Posterior vena cava (tissue), 2 donors: ENCODE measurements at regions not wholly inside any gene's neighbourhood (a gene's known extent, or its start where the extent isn't known, plus 50 kb on each side); places are given as distances from the start of the nearest gene placed in this dataset.
"Not testable (repeated sequence)": the region's sequence is repeated elsewhere in the genome, so short reads cannot be mapped to it uniquely, and the experiment has no call there.

ENCODE experiments used
- DNase-seq: peaks from one replicate; pipeline ENCODE4 v3.0.0-alpha.2; 2020; ENCODE audit warnings: low spot score
- intact Hi-C, 2 donors: fragments of 100-400 bp; cut with DNase I; formaldehyde crosslinking; loops; one replicate each; pipeline versions ENCODE4 v1.14.1 to v1.14.2; 2022 to 2023
- donor health status: DM: yes; HTN: yes; CAD: no.
- donor health status: DM: yes; HTN: yes; CAD: no.

DNA sequence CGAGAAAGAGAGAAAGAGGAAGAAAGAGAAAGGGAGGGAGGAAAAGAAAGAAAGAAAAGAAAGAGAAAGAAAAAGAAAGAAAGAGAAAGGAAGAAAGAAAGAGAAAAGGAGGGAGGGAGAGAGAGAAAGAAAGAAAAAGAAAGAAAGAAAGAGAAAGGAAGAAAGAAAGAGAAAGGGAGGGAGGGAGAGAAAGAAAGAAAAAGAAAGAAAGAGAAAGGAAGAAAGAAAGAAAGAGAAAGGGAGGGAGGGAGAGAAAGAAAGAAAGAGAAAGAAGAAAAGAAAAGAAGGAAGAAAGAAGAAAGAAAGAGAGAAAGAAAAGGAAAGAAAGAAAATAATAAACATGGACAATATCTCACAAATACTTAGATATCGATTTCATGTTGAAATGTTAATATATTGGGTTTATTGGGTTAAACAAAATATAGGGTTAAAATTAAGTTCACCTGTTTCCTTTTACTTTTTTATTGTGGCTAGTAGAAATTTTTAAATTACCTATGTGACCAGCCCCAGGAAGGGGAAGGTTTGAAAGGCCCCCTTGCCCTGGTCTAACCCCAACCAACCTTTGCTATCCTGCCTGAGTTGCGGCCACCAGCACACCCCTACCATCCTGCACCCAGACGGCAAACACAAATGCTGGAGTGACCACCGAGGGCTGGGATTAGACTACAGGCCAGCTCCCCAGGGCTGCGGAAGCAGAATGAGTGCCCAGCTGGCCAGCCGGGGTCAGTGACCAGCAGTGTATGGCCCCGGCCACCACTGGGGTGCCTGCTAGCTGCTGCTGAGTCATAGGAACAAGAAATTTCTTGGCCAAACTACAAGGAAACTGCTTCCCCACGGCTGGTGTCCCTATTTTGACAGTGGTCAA lies 81.0 kb upstream of the FGF3 start:
- intact Hi-C loops, result no loop called here
- DNase-seq, result peak; percentile 82

DNA sequence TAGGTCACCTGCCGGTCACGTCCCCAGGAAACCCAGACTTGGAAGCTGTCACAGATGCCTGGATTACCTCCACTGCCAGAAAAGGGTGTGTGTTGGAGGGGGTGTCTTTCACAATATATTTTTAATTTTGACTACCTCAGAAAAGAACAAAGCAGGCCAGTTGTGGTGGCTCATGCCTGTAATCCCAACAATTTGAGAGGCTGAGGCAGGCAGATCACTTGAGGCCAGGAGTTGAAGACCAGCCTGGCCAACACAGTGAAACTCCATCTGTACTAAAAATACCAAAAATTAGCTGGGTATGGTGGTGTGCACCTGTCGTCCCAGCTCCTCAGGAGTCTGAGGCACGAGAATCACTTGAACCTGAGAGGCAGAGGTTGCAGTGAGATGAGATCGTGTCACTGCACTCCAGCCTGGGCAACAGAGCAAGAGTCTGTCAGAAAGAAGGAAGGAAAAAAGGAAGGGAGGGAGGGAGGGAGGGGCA lies 81.6 kb upstream of the FGF3 start:
- peak; percentile 24 for DNase-seq
- intact Hi-C loops, result not testable (repeated sequence)

DNA sequence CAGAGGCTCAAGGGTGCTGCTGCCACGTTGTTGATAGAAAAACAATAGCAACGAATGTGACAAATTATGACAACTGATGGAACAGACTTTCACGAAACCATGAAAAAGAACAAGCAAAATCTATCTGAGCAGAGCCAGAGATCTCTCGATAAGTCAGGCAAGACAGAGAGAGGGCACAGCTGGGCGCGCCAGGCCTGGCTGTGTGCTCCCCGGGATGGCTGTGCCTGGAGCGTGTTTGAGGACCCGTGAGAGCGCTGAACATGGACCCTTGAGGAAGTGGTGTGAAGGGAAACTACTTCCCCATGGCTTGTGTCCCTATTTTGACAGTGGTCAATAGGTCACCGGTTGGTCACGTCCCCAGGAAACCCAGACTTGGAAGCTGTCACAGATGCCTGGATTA lies 83.1 kb upstream of the FGF3 start:
- DNase-seq, result no peak

DNA sequence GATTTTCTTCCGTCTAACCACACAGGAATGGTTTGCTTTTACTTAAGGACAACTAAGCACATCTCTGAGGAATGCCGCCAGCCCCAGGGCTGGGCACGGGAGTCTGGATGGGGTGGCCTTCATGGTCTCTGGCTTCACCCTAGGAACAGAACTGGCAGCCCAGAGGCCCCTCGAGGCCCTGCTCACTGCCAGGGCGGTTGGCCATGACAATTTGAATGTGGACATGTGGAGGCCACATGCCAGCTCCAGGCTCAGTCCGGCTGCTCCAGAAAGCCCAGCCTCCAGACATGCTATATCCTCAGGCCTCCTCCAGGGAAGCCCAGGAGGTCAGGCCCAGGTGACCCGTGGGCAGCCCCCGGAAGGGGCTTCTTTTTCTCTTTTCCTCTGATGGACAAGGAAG lies 84.0 kb upstream of the FGF3 start:
- intact Hi-C loops, result no loop called here
- no peak for DNase-seq

More for the DNA sequence above, 83.1 kb upstream of the FGF3 start:
- intact Hi-C loops, result no loop called here

DNA sequence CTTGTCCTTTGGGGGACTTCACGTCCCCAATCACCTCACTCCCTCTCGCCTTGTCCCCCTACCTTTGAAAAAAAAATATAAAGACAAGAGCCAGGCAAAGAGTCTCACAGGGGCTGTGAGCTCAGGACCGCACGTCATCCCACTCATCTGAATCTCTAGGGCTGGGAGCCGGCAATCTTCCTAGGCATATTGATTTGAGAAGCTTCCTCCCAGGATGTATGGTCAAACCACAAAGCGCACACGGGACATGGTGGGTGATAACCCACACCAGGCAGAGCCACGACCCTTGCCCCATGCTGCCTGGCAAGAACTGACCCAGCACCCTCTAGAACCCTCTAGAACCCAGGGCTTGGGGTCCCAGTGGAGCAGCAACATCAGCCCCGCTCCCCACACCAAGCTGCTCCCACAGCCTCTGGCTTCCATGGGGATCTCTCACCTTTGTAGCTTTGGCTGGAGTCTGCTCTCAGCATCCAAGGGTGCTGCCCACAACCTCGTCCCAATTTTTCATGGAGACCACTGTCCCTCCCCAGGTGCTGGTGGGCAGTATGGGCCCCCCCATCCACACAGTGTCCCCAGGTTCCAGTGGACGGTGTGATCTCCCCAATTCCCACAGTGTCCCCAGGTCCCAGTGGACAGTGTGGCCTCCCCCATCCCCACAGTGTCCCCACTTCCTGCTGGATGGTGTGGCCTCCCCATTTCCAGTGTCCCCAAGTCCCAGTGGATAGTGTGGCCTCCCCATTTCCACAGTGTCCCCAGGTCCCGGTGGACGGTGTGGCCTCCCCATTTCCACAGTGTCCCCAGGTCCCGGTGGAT lies 85.2 kb upstream of the FGF3 start:
- peak; percentile 57 for DNase-seq

DNA sequence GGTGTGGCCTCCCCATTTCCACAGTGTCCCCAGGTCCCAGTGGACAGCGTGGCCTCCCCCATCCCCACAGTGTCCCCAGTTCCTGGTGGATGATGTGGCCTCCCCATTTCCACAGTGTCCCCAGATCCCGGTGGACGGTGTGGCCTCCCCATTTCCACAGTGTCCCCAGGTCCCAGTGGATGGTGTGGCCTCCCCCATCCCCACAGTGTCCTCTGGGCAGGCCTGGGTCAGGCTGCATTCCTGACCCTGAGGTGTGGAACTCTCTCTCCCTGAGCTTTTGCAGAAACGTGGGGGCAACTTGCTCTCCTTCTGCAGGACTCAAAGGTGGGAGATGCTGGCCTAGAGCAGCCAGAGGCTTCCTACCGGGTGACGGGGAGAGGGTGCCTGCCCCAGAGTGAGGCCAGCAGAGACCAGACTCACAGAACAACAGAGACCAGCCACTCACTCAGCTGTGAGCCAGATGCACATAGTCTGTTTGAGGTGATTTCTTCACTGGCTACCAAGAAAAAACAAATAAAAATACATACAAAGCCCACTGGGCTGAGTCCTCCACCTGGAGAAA lies 85.8 kb upstream of the FGF3 start:
- intact Hi-C loops, result no loop called here
- DNase-seq, result peak; percentile 54

More for the DNA sequence above, 85.2 kb upstream of the FGF3 start:
- intact Hi-C loops, result no loop called here

DNA sequence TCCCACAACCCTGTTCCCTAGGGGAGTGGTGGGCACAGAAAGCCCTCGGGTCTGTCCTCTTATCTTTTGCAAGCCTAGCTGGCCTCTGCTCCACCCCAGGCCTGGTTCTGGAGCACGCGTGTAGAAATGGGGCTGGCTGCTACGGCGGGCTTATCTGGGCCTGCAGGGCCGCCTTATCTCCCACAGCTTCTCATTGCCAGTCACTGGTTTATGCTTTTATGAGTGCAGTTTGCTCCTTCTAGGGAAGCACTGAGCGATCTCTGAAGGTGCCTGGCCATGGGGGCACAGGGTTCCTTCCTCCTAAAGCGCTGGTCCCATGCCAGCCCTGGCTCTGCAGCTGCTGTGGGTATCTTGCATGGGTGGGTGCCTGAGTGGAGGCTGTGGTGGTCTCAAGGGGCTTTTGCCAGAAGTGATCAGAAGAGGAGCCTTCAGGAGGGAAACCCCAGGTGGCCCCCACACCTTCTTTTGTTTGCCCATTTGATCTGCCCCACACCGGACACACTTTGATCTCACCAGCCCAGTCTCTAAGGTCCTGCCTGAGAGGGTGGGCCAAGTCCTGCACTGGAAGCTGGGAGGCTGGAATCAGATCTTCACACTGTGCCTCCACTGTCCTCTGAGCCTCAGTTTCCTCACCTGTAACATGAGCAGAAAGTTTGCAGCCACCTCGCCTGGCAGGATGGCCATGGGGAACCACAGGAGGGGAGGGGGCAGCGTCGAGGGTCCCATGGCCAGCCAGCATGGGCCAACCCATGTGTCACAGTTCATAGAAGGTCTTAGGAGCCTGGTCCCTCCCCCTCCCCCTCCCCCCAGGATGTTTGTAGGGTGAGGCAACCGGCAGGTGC lies 86.6 kb upstream of the FGF3 start:
- intact Hi-C loops, result no loop called here
- peak; percentile 72 for DNase-seq

DNA sequence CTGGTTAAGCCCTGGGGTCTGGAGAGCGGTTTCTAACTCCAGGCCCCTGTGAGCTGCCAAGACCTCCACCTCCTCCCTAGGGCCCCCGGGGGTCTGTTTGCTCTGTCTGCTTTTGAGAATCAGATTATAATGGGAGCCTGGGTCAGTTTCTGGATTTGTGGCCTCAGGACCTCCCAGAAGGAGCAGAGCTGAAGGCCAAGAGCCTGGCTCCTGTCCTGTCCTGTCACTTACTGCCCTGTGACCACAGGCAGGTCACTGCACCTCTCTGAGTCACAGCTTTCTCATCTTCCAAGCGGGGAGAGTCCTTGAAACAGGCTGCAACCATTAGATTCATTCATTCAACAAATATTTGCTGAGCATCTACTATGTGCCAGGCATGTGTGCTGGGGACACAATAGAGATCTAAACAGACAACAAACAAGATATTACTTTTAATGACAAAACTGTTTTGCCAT lies 87.3 kb upstream of the FGF3 start:
- no peak for DNase-seq
- intact Hi-C loops, result no loop called here

DNA sequence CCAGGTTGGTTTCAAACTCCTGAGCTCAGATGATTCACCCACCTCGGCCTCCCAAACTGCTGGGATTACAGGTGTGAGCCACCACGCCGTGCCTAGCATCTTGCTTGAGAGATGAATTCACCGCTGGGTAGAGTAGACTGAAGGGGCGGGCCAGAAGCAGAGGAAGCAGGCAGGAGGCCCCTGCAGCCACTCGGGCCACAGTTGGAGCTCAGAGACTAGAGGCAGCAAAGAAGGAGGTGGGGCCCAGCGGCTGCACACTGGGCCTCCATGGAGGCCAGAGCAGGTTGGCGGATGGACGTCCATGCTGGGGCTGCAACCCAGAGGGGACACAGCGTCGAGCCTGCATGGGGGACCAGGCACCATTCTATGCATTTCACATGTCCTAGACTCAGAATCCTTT lies 88.4 kb upstream of the FGF3 start:
- intact Hi-C loops, result no loop called here
- DNase-seq, result peak; percentile 74

DNA sequence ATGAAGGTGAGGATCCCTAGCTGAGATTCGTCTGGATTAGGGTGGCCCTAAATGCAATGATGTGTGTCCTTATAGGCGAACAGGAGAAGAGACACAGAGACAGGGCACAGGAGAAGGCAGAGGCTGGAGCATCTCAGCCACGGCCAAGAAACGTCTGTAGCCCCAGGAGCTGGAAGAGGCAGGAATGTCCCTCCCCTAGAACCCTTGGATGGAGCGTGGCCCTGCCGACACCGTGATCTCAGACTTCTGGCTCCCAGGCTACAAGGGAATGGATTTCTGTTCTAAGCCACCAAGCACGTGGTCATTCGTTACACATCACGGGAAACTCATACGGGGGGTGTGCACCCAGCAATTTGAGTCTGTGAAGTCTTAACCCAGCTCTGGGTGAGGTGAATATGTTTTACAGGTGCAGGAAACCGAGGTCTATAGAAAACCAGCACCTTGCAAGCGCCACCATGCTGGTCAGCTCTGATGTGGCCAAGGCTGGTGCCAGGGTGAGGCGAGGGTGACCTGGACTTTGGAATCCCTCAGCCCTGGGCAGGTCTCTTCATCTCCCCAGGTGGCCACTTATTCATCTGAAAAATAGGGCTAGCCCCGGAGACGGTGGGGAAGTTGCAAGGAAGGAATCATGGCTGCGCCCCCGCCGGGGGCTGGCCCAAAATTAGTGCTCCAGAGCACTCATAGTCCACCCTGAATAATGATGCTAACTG lies 89.5 kb upstream of the FGF3 start:
- intact Hi-C loops, result no loop called here
- peak; percentile 51 for DNase-seq

DNA sequence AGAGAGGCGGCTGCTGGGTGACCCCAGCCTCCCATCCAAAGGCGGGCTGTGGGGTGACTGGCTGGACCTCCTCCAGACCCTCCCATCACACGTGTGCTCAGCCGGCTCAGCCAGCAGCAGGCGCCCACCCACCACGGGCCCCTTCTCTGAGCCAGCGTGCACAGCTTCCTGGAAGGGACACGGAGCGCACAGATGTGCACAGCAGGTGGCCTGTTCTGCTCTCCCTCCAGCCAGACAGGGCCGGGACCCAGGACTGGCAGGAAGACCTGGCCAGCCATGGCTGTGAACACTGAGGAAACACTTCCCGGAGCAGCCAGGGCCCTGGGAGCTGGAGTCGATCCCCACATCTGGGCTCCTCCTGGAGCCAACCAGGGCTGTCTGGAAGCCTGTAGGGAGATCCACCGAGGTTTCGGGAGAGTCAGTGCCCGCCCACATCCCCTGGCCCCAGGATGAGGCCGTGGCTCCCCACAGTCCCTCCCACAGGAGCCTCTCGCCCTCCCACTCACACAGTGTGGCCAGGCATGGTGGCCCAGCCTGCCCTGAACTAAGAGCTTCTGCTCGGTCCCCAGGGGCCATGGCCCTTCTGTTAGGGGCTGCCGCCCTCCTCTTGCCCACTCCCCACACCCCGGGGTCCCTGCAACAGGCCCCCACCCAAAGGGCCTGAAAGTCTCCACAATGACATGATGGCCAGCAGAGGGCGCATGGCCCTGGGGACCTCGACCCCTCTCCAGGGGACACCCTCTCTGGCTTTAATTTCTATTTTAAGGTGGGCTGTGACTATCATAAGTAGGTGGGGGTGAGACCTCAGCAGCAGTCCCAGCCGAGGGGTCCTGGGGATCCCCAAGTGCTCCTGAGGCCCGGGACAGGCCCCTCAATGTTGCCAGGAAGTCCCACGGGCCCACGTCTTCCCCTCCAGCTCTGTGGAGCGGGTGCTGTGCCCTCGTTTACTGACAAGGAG lies 90.6 kb upstream of the FGF3 start:
- intact Hi-C loops, result loop anchor here in 1 of 2 donors (2.0 kb wide), 1 partner anchor 283 kb away; no protein-coding TSS in a partner anchor
- peak; percentile 77 for DNase-seq

DNA sequence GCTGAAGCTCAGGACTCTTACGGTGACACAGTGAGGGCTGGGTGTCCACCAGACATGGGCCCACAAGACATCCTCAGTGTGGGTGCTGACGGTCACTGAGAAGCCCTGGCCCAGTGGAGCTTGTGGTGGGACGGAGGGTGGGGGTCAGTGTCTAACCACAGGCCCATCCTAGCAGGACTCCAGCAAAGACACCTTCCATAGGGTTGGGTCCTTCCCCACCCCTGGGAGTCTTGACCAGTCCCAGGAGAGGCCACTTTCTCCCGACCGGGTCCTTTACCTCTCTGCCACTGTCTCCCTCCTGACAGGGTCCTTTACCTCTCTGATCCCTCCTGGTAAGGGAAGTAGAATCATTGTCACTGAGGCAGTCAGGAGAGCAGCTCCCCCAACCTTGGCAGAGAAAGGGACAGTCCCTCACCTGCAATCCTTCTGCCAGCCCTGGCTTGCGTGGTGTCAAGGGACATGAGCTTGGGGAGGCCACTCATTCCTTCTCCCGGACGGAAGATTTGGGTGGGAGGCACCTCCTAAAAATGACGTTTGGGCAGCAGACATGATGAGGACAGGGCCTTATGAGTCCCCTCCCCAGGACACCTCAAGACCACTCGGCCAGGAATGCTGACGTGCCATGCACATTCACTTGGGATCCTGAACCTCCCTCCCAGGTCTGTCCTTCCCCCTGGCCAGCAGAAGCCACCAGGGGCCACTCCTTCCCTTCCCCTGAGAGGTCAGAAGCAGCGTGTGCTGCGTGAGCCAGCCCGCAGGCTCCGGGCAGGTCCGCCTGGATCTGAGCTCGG lies 91.5 kb upstream of the FGF3 start:
- DNase-seq, result peak; percentile 59
- intact Hi-C loops, result loop anchor here in 1 of 2 donors (2.0 kb wide), 1 partner anchor 282 kb away; no protein-coding TSS in a partner anchor

DNA sequence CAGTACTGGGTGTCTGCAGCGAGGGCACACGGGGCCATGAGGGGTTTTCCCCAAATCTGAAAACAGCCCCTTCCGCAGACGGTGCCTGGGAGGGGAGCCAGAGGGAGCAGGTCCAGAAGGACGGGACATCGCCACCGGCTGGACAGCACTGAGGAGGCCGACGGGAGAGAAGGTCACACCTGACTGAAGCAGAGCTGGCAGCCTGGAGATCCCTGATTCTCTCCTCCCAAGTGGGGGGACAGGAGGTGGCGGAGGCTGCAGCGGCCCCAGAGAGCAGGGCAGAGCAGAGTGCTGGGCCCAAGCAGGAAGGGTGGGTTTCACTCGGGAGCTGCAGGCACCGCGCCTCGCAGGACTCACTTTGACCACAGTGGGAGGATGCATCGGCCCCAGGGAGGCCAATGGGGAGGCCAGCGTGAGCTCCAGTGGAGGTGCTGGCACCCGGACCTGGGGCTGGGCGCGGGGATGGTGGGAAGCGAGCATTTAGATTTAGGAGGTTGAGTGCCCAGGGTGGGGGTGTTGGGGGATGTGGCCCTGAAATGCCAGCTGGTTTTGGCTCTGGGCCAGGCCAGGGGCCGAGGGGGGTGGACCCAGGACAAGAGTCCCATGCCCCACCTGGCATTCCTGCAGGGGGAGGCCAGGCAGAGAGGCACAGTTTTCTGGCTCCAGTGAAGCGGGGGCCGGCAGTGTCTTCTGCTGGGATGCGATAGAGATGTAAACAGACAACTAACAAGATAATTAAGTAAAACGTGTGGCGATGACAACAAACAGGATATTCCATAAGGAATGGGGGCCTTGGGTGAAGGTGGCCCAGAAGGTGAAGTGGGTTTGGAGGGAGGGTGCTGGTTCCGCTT lies 92.3 kb upstream of the FGF3 start:
- intact Hi-C loops, result loop anchor here (2.0 kb wide), 2 partner anchors 281 to 285 kb away; no protein-coding TSS in a partner anchor
- peak; percentile 76 for DNase-seq

DNA sequence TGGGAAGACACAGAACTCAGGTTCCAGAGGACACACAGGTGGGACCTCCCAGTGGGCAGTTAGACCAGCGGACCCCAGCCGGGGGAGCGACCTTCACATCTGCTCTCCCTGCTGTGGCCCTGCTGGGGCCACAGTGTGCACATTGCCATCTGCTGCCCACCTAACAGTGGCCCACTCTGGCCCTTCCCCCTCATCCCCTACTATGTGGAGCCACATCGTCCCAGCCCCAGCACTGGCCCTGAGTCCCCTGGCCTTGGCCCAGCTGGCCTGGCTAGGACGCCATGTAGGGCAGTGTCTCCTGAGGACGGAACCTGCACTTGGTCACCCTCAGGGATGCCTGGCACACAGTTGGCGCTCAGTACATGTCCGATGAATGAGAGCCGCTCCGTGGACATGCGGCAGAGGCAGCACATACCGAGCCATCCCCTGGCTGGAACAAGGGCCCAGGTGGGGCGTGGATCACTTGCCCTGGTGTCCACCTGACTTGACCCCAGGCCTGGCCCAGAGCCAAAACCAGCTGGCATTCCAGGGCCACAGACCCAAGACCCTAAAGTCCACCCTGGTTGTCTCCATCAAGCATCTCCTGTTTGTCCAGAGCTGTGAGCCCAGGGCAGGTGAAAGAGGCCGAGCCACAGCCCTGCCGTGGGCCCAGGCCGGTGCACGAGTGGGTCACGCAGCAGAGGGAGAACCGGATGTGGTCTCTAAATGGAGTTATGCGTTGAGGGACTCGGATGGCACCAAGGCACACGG lies 93.1 kb upstream of the FGF3 start:
- intact Hi-C loops, result loop anchor here in 1 of 2 donors (2.0 kb wide), 1 partner anchor 284 kb away; no protein-coding TSS in a partner anchor
- peak; percentile 79 for DNase-seq
